ENCODE measurements at regions not wholly inside any gene's neighbourhood (a gene's known extent, or its start where the extent isn't known, plus 50 kb on each side); places are given as distances from the start of the nearest gene placed in this dataset.

- no peak overlapping the region for H3K4me3 Mint-ChIP-seq
- peaks cover 10% of the 10 kb centered on the region for H3K27me3 Mint-ChIP-seq
- ATAC-seq (replicated peaks): no peak
- no peaks in the 10 kb centered on the region for H3K9me3 Mint-ChIP-seq
- H3K27ac Mint-ChIP-seq: no peak overlapping the region
- H3K36me3 Mint-ChIP-seq (ENCODE audit: low read depth): no peaks in the 10 kb centered on the region
- no peaks in the 10 kb centered on the region for H3K4me1 Mint-ChIP-seq
Observed at GRCh38 chr11:27213232-27213660, 149.8 kb downstream of the CCDC34 start.

GRCh38 chr11:27212248-27212780 is 150.7 kb downstream of the CCDC34 start:
- ATAC-seq (replicated peaks): no peak
- Mint-ChIP-seq H3K4me1 (no peaks in the 10 kb centered on the region), H3K36me3 (ENCODE audit: low read depth) (no peaks in the 10 kb centered on the region), H3K27me3 (peaks cover 12% of the 10 kb centered on the region), H3K27ac (no peak overlapping the region), H3K4me3 (no peak overlapping the region), H3K9me3 (no peaks in the 10 kb centered on the region)

- no peak for ATAC-seq (replicated peaks)
- Mint-ChIP-seq H3K27ac (no peak overlapping the region), H3K4me3 (no peak overlapping the region), H3K36me3 (ENCODE audit: low read depth) (no peaks in the 10 kb centered on the region), H3K27me3 (peaks cover 12% of the 10 kb centered on the region), H3K4me1 (no peaks in the 10 kb centered on the region), H3K9me3 (no peaks in the 10 kb centered on the region)
Observed at GRCh38 chr11:27211370-27212127, 151.5 kb downstream of the CCDC34 start.

GRCh38 chr11:27210531-27210930 is 152.5 kb downstream of the CCDC34 start:
- Mint-ChIP-seq H3K4me3 (no peak overlapping the region), H3K27ac (no peak overlapping the region), H3K4me1 (no peaks in the 10 kb centered on the region), H3K27me3 (peaks cover 12% of the 10 kb centered on the region), H3K36me3 (ENCODE audit: low read depth) (no peaks in the 10 kb centered on the region), H3K9me3 (no peaks in the 10 kb centered on the region)
- no peak for ATAC-seq (replicated peaks)

- H3K36me3 Mint-ChIP-seq (ENCODE audit: low read depth): no peaks in the 10 kb centered on the region
- no peaks in the 10 kb centered on the region for H3K9me3 Mint-ChIP-seq
- ATAC-seq (replicated peaks): peak; percentile 29
- peaks cover 12% of the 10 kb centered on the region for H3K27me3 Mint-ChIP-seq
- no peak overlapping the region for H3K4me3 Mint-ChIP-seq
- H3K4me1 Mint-ChIP-seq: no peaks in the 10 kb centered on the region
- H3K27ac Mint-ChIP-seq: no peak overlapping the region
Observed at GRCh38 chr11:27209562-27210005, 153.4 kb downstream of the CCDC34 start.

GRCh38 chr11:27208846-27209245 is 154.2 kb downstream of the CCDC34 start:
- Mint-ChIP-seq H3K27me3 (peaks cover 12% of the 10 kb centered on the region), H3K36me3 (ENCODE audit: low read depth) (no peaks in the 10 kb centered on the region), H3K4me1 (no peaks in the 10 kb centered on the region), H3K9me3 (no peaks in the 10 kb centered on the region), H3K27ac (no peak overlapping the region), H3K4me3 (no peak overlapping the region)
- ATAC-seq (replicated peaks): no peak

GRCh38 chr11:27207025-27207650 is 155.9 kb downstream of the CCDC34 start:
- peaks cover 7% of the 10 kb centered on the region for H3K27me3 Mint-ChIP-seq
- no peaks in the 10 kb centered on the region for H3K4me1 Mint-ChIP-seq
- no peak overlapping the region for H3K27ac Mint-ChIP-seq
- H3K4me3 Mint-ChIP-seq: no peak overlapping the region
- no peak for ATAC-seq (replicated peaks)
- no peaks in the 10 kb centered on the region for H3K36me3 Mint-ChIP-seq (ENCODE audit: low read depth)
- H3K9me3 Mint-ChIP-seq: no peaks in the 10 kb centered on the region

- peaks cover 7% of the 10 kb centered on the region for H3K27me3 Mint-ChIP-seq
- no peak overlapping the region for H3K4me3 Mint-ChIP-seq
- H3K4me1 Mint-ChIP-seq: no peaks in the 10 kb centered on the region
- H3K9me3 Mint-ChIP-seq: no peaks in the 10 kb centered on the region
- H3K27ac Mint-ChIP-seq: no peak overlapping the region
- ATAC-seq (replicated peaks): no peak
- no peaks in the 10 kb centered on the region for H3K36me3 Mint-ChIP-seq (ENCODE audit: low read depth)
Observed at GRCh38 chr11:27205779-27206570, 157.0 kb downstream of the CCDC34 start.

GRCh38 chr11:27205250-27205649 is 157.8 kb downstream of the CCDC34 start:
- H3K36me3 Mint-ChIP-seq (ENCODE audit: low read depth): no peaks in the 10 kb centered on the region
- no peak overlapping the region for H3K4me3 Mint-ChIP-seq
- ATAC-seq (replicated peaks): no peak
- peaks cover 7% of the 10 kb centered on the region for H3K27me3 Mint-ChIP-seq
- H3K4me1 Mint-ChIP-seq: no peaks in the 10 kb centered on the region
- H3K27ac Mint-ChIP-seq: no peak overlapping the region
- H3K9me3 Mint-ChIP-seq: no peaks in the 10 kb centered on the region

- no peaks in the 10 kb centered on the region for H3K4me1 Mint-ChIP-seq
- H3K27me3 Mint-ChIP-seq: peaks cover 7% of the 10 kb centered on the region
- H3K27ac Mint-ChIP-seq: no peak overlapping the region
- ATAC-seq (replicated peaks): no peak
- H3K36me3 Mint-ChIP-seq (ENCODE audit: low read depth): no peaks in the 10 kb centered on the region
- no peaks in the 10 kb centered on the region for H3K9me3 Mint-ChIP-seq
- no peak overlapping the region for H3K4me3 Mint-ChIP-seq
Observed at GRCh38 chr11:27204529-27204928, 158.5 kb downstream of the CCDC34 start.

- no peaks in the 10 kb centered on the region for H3K4me1 Mint-ChIP-seq
- H3K27me3 Mint-ChIP-seq: peaks cover 7% of the 10 kb centered on the region
Observed at GRCh38 chr11:27203077-27203647, 159.9 kb downstream of the CCDC34 start.

GRCh38 chr11:27201454-27202302 is 161.1 kb downstream of the BBOX1 start:
- no peak overlapping the region for H3K4me3 Mint-ChIP-seq
- no peak for ATAC-seq (replicated peaks)
- H3K27ac Mint-ChIP-seq: no peak overlapping the region
- H3K4me1 Mint-ChIP-seq: no peaks in the 10 kb centered on the region
- no peaks in the 10 kb centered on the region for H3K36me3 Mint-ChIP-seq (ENCODE audit: low read depth)
- no peaks in the 10 kb centered on the region for H3K27me3 Mint-ChIP-seq
- no peaks in the 10 kb centered on the region for H3K9me3 Mint-ChIP-seq

More at GRCh38 chr11:27203077-27203647, 159.9 kb downstream of the CCDC34 start:
- no peak for ATAC-seq (replicated peaks)
- H3K36me3 Mint-ChIP-seq (ENCODE audit: low read depth): no peaks in the 10 kb centered on the region
- no peaks in the 10 kb centered on the region for H3K9me3 Mint-ChIP-seq
- H3K4me3 Mint-ChIP-seq: no peak overlapping the region
- no peak overlapping the region for H3K27ac Mint-ChIP-seq

GRCh38 chr11:27200779-27201453 is 160.3 kb downstream of the BBOX1 start:
- H3K27me3 Mint-ChIP-seq: no peaks in the 10 kb centered on the region
- H3K4me1 Mint-ChIP-seq: no peaks in the 10 kb centered on the region
- H3K4me3 Mint-ChIP-seq: no peak overlapping the region
- no peaks in the 10 kb centered on the region for H3K36me3 Mint-ChIP-seq (ENCODE audit: low read depth)
- H3K27ac Mint-ChIP-seq: no peak overlapping the region
- H3K9me3 Mint-ChIP-seq: no peaks in the 10 kb centered on the region
- ATAC-seq (replicated peaks): no peak
